ENCODE measurements at regions not wholly inside any gene's neighbourhood (a gene's known extent, or its start where the extent isn't known, plus 50 kb on each side); places are given as distances from the start of the nearest gene placed in this dataset.
A peak's percentile ranks its signal among the peaks of the same experiment; 100 is the strongest.
"Not testable (repeated sequence)": the region's sequence is repeated elsewhere in the genome, so short reads cannot be mapped to it uniquely, and the experiment has no call there.

- H3K36me3 Mint-ChIP-seq = no peaks in the 10 kb centered on the region
- ATAC-seq (peak in 1 of 2 donors; percentile 36), DNase-seq (ENCODE audit: low spot score) (no peak)
- H3K9me3 Mint-ChIP-seq = no peaks in the 10 kb centered on the region
- H3K4me1 Mint-ChIP-seq (ENCODE audit: low read depth in 2 of 2) = peaks cover 0 to 3% of the 10 kb centered on the region in 2 donors
- H3K4me3 Mint-ChIP-seq = no peak overlapping the region
- H3K27ac Mint-ChIP-seq = no peak overlapping the region
- peaks cover 23 to 25% of the 10 kb centered on the region in 2 donors for H3K27me3 Mint-ChIP-seq
Observed at GRCh38 chrX:155819966-155820491, 61.1 kb upstream of the VAMP7 start.

GRCh38 chrX:155819525-155819924 lies 61.6 kb upstream of the VAMP7 start:
- Mint-ChIP-seq H3K4me3 (no peak overlapping the region), H3K4me1 (ENCODE audit: low read depth in 2 of 2) (peaks cover 0 to 3% of the 10 kb centered on the region in 2 donors), H3K36me3 (no peaks in the 10 kb centered on the region), H3K27ac (no peak overlapping the region), H3K27me3 (peaks cover 21 to 23% of the 10 kb centered on the region in 2 donors), H3K9me3 (no peaks in the 10 kb centered on the region)
- no peak for DNase-seq (ENCODE audit: low spot score)
- ATAC-seq = no peak

GRCh38 chrX:155814391-155814790 lies 66.8 kb upstream of the VAMP7 start:
- not testable (repeated sequence) for H3K4me1 Mint-ChIP-seq (ENCODE audit: low read depth in 2 of 2); H3K4me3 Mint-ChIP-seq; H3K27ac Mint-ChIP-seq; ATAC-seq; DNase-seq (ENCODE audit: low spot score); H3K36me3 Mint-ChIP-seq; H3K9me3 Mint-ChIP-seq
- peaks cover 0 to 11% of the 10 kb centered on the region in 2 donors for H3K27me3 Mint-ChIP-seq

GRCh38 chrX:155779831-155780230 lies 101.3 kb upstream of the VAMP7 start:
- H3K9me3 Mint-ChIP-seq = no peaks in the 10 kb centered on the region
- DNase-seq (ENCODE audit: low spot score) = no peak
- peaks cover 0 to 4% of the 10 kb centered on the region in 2 donors for H3K27me3 Mint-ChIP-seq
- H3K36me3 Mint-ChIP-seq = no peaks in the 10 kb centered on the region
- ATAC-seq = no peak
- no peak overlapping the region for H3K4me3 Mint-ChIP-seq
- H3K4me1 Mint-ChIP-seq (ENCODE audit: low read depth in 2 of 2) = no peaks in the 10 kb centered on the region
- no peak overlapping the region for H3K27ac Mint-ChIP-seq

- DNase-seq (ENCODE audit: low spot score) (no peak), ATAC-seq (no peak)
- H3K27me3 Mint-ChIP-seq = peaks cover 0 to 4% of the 10 kb centered on the region in 2 donors
- no peak overlapping the region for H3K27ac Mint-ChIP-seq
- H3K36me3 Mint-ChIP-seq = no peaks in the 10 kb centered on the region
- H3K4me3 Mint-ChIP-seq = no peak overlapping the region
- no peaks in the 10 kb centered on the region for H3K4me1 Mint-ChIP-seq (ENCODE audit: low read depth in 2 of 2)
- H3K9me3 Mint-ChIP-seq = no peaks in the 10 kb centered on the region
Observed at GRCh38 chrX:155778844-155779553, 102.1 kb upstream of the VAMP7 start.

DNA sequence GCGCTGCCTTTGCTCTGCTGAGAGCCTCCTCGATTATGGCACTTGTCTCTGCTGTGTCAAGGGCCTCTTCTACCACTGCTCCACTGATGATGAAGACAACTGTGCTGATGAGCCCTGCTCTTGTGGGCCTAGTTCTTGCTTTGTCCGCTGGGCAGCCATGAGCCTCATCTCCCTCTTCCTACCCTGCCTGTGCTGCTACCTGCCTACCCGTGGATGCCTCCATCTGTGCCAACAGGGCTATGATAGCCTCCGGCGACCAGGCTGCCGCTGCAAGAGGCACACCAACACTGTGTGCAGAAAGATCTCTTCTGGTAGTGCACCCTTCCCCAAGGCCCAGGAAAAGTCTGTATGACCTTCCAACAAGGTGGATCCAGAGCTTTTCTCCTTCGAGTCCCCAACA lies 106.8 kb upstream of the VAMP7 start:
- Mint-ChIP-seq H3K27ac (no peak overlapping the region), H3K9me3 (no peaks in the 10 kb centered on the region), H3K4me3 (no peak overlapping the region), H3K36me3 (no peaks in the 10 kb centered on the region), H3K27me3 (peaks cover 0 to 10% of the 10 kb centered on the region in 2 donors), H3K4me1 (ENCODE audit: low read depth in 2 of 2) (no peaks in the 10 kb centered on the region)
- DNase-seq (ENCODE audit: low spot score) (no peak), ATAC-seq (peak in 1 of 2 donors; percentile 50)

DNA sequence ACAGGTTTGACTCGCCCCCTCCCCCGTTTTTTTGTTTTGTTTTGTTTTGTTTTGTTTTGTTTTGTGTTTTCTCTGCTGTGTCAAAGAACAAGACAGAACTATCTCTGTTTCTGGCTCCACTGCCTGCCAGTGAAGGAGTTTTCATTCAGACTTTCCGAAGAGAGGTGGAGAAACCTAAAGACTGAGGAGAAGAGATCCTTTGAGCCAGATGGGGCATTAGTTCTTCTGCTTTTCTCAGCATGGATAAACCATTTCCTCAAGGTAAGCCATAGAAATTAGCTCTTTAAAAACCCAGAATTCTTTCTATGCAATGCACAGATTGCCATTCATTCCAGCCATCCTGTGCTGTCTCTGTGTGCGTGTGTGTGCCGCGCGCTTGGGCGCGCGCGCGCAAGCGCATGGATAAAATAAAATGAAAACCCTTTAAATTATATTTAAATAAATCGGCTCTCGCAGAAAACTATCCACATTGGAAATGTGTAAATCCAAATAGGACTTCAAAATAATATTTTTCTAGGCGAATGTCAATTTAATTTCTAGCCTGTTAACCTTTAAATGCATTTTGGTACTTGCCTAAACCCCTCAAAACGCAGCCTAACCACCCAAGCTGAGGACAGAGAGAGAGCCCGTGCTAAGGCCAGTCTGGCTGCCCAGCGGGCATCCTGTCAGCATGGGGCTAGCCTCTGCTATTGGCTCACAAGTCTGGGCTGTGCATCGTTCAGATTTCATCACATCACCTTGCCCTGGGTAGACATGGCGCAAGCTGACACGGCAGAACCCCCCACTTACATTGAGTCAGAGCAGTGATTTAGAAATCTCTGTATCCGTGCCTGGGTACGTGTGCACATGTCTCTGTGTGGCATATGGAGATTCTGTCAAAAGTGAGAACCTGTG lies 113.0 kb upstream of the VAMP7 start:
- Mint-ChIP-seq H3K4me3 (peak overlapping the region; percentile 68), H3K27me3 (peaks cover 0 to 10% of the 10 kb centered on the region in 2 donors), H3K27ac (no peak overlapping the region), H3K36me3 (no peaks in the 10 kb centered on the region), H3K9me3 (no peaks in the 10 kb centered on the region), H3K4me1 (ENCODE audit: low read depth in 2 of 2) (peaks cover 0 to 7% of the 10 kb centered on the region in 2 donors)
- DNase-seq (ENCODE audit: low spot score) (no peak), ATAC-seq (peak; percentile 43 to 53)

DNA sequence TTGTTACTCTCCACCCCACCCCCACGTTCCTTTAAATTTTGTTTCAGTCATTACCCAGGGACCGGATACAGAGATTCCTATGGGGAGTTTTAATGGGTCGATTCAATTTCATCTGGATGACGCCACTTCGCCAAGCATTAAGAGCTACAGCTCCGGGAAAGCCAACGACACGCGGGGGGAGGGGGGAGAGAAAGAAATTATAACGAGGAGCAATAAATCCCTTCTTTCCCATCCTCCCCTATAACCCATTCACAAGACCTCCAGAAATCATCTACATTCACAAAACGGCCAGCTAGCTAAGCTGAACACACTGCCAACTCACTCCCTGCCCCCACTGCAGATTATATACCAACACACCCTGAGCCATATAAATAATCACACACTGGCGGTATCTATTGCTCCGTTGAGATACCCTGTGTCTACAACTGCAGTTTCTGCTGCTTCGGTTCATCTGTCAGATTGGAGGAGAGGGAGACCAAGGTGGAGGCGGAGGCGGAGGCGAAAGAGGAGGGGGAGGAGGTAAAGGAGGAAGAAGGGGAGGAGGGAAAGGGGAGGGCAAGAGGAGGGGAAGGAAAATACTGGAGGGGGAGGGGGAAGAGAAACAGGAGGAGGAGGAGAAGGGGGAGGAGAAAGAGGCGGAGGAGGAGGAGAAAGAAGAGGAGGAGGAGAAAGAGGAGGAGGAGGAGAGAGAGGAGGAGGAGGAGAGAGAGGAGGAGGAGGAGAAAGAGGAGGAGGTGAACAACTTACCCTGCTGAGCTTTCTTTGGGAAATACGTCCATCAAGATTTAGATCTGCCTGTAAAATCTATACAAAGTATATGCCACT lies 113.9 kb upstream of the VAMP7 start:
- no peaks in the 10 kb centered on the region for H3K36me3 Mint-ChIP-seq
- peak; percentile 31 to 73 for ATAC-seq
- H3K9me3 Mint-ChIP-seq = no peaks in the 10 kb centered on the region
- no peak overlapping the region for H3K27ac Mint-ChIP-seq
- H3K27me3 Mint-ChIP-seq = peaks cover 0 to 10% of the 10 kb centered on the region in 2 donors
- no peak for DNase-seq (ENCODE audit: low spot score)
- H3K4me1 Mint-ChIP-seq (ENCODE audit: low read depth in 2 of 2) = peaks cover 0 to 7% of the 10 kb centered on the region in 2 donors
- peak overlapping the region; percentile 68 for H3K4me3 Mint-ChIP-seq

GRCh38 chrX:155766321-155766720 lies 114.8 kb upstream of the VAMP7 start:
- Mint-ChIP-seq H3K36me3 (peaks cover 6% of the 10 kb centered on the region), H3K27ac (no peak overlapping the region), H3K27me3 (peaks cover 0 to 9% of the 10 kb centered on the region in 2 donors), H3K9me3 (peaks cover 4% of the 10 kb centered on the region), H3K4me1 (ENCODE audit: low read depth in 2 of 2) (peaks cover 0 to 7% of the 10 kb centered on the region in 2 donors), H3K4me3 (no peak overlapping the region)
- ATAC-seq = no peak
- DNase-seq (ENCODE audit: low spot score) = no peak

- H3K36me3 Mint-ChIP-seq = peaks cover 6% of the 10 kb centered on the region
- no peak overlapping the region for H3K4me3 Mint-ChIP-seq
- H3K27me3 Mint-ChIP-seq = peaks cover 0 to 2% of the 10 kb centered on the region in 2 donors
- H3K4me1 Mint-ChIP-seq (ENCODE audit: low read depth in 2 of 2) = no peaks in the 10 kb centered on the region
- ATAC-seq (no peak), DNase-seq (ENCODE audit: low spot score) (no peak)
- peaks cover 8% of the 10 kb centered on the region for H3K9me3 Mint-ChIP-seq
- no peak overlapping the region for H3K27ac Mint-ChIP-seq
Observed at GRCh38 chrX:155761185-155761584, 120.0 kb upstream of the VAMP7 start.

GRCh38 chrX:155757046-155757759 lies 123.9 kb upstream of the VAMP7 start:
- Mint-ChIP-seq H3K4me3 (no peak overlapping the region), H3K4me1 (ENCODE audit: low read depth in 2 of 2) (no peaks in the 10 kb centered on the region), H3K9me3 (peaks cover 8% of the 10 kb centered on the region), H3K36me3 (peaks cover 6% of the 10 kb centered on the region), H3K27me3 (peaks cover 0 to 4% of the 10 kb centered on the region in 2 donors), H3K27ac (no peak overlapping the region)
- ATAC-seq (no peak), DNase-seq (ENCODE audit: low spot score) (no peak)

- no peak overlapping the region for H3K27ac Mint-ChIP-seq
- DNase-seq (ENCODE audit: low spot score) (no peak), ATAC-seq (no peak)
- H3K4me1 Mint-ChIP-seq (ENCODE audit: low read depth in 2 of 2) = no peaks in the 10 kb centered on the region
- peaks cover 2% of the 10 kb centered on the region for H3K9me3 Mint-ChIP-seq
- H3K4me3 Mint-ChIP-seq = no peak overlapping the region
- peaks cover 0 to 4% of the 10 kb centered on the region in 2 donors for H3K27me3 Mint-ChIP-seq
- no peaks in the 10 kb centered on the region for H3K36me3 Mint-ChIP-seq
Observed at GRCh38 chrX:155755706-155756337, 125.3 kb upstream of the VAMP7 start.
